H1 (cell line): ENCODE measurements at regions not wholly inside any gene's neighbourhood (a gene's known extent, or its start where the extent isn't known, plus 50 kb on each side); places are given as distances from the start of the nearest gene placed in this dataset.

Experiments
- CTCF ChIA-PET: fragments of 300-600 bp; sonication (Branson Sonifier 250); formaldehyde crosslinking; loops from one replicate; lab custom pipeline; 2021; ENCODE audit not compliant: partially characterized antibody; lab: Charles Lee
- POLR2A ChIA-PET: fragments of 300-600 bp; sonication (Branson Sonifier 250); formaldehyde crosslinking; loops from one replicate; lab custom pipeline; 2021; ENCODE audit warnings: inconsistent platforms; ENCODE audit not compliant: partially characterized antibody; lab: Charles Lee
- DNase-seq, 2 experiments: peaks; one replicate each; pipeline versions ENCODE4 v3.0.0 to v3.0.0-alpha.2; 2010 to 2022; ENCODE audit warnings: low spot score in 2 of 2, low read depth in 1 of 2, mixed read lengths in 1 of 2
- FAIRE-seq: peaks from 2 replicates; lab custom pipeline; 2011; peaks lifted over from hg19 to GRCh38; lab: Jason Lieb, UNC
- H2AFZ ChIP-seq: 2 replicates; pipeline ENCODE4 v1.8.1; 2012; ENCODE audit warnings: low read length, inconsistent platforms
- H2AK5ac ChIP-seq: 2 replicates; pipeline ENCODE4 v1.6.1; 2013; ENCODE audit warnings: low read depth, low read length
- H2BK120ac ChIP-seq: replicated peaks from 2 replicates; pipeline ENCODE3; 2013; ENCODE audit warnings: low read depth, low read length, inconsistent platforms
- H2BK12ac ChIP-seq: 2 replicates; pipeline ENCODE4 v1.6.1; 2013; ENCODE audit warnings: low read depth, low read length
- H2BK15ac ChIP-seq: 2 replicates; pipeline ENCODE4 v1.6.1; 2013; ENCODE audit warnings: low read length
- H2BK20ac ChIP-seq: 2 replicates; pipeline ENCODE4 v1.6.1; 2013; ENCODE audit warnings: low read length
- H2BK5ac ChIP-seq: 2 replicates; pipeline ENCODE4 v1.6.1; 2013; ENCODE audit warnings: low read depth, low read length
- H3K14ac ChIP-seq: 2 replicates; pipeline ENCODE4 v1.6.1; 2013; ENCODE audit warnings: inconsistent platforms; ENCODE audit not compliant: insufficient read length
- H3K18ac ChIP-seq: 2 replicates; pipeline ENCODE4 v1.6.1; 2013; ENCODE audit warnings: low read length; ENCODE audit errors: extremely low read depth
- H3K23ac ChIP-seq: 2 replicates; pipeline ENCODE4 v1.6.1; 2013; ENCODE audit warnings: inconsistent platforms; ENCODE audit not compliant: insufficient read length
- H3K23me2 ChIP-seq: 2 replicates; pipeline ENCODE4 v1.6.1; 2013; ENCODE audit warnings: low read depth, low read length
- H3K27ac ChIP-seq: 2 replicates; pipeline ENCODE4 v1.6.1; 2011; ENCODE audit warnings: low read depth, low read length, inconsistent platforms
- H3K27me3 ChIP-seq, 4 experiments: replicated peaks in 1 of 4; 1 replicate in 1 of 4; 2 replicates in 3 of 4; pipeline versions ENCODE4 v1.6.1 to v1.8.1; 2011 to 2013; ENCODE audit warnings: low read length in 3 of 4, mild to moderate bottlenecking in 3 of 4, inconsistent platforms in 2 of 4, mixed read lengths in 2 of 4, moderate library complexity in 1 of 4; ENCODE audit not compliant: control insufficient read depth in 3 of 4, insufficient read depth in 3 of 4; ENCODE audit errors: extremely low read depth in 1 of 4
- H3K36me3 ChIP-seq, 4 experiments: 2 replicates each; pipeline versions ENCODE4 v1.6.1 to v1.8.1; 2011 to 2013; ENCODE audit warnings: mild to moderate bottlenecking in 4 of 4, low read length in 3 of 4, moderate library complexity in 2 of 4, control low read depth in 1 of 4, inconsistent platforms in 1 of 4; ENCODE audit not compliant: insufficient read depth in 4 of 4, control insufficient read depth in 2 of 4
- H3K4ac ChIP-seq: replicated peaks from 2 replicates; pipeline ENCODE3; 2013; ENCODE audit warnings: low read length, low read depth, mixed read lengths, inconsistent platforms; ENCODE audit not compliant: insufficient read length
- H3K4me1 ChIP-seq, 4 experiments: replicated peaks in 1 of 4; 1 replicate in 1 of 4; 2 replicates in 3 of 4; pipeline versions ENCODE4 v1.6.1 to v1.8.1; 2011 to 2013; ENCODE audit warnings: low read length in 3 of 4, inconsistent platforms in 2 of 4, mixed read lengths in 1 of 4; ENCODE audit not compliant: insufficient read depth in 4 of 4, control insufficient read depth in 3 of 4
- H3K4me2 ChIP-seq, 2 experiments: 2 replicates each; pipeline versions ENCODE4 v1.6.1 to v1.8.1; 2011 to 2013; ENCODE audit warnings: low read depth in 2 of 2, low read length in 2 of 2, control low read depth in 1 of 2, inconsistent platforms in 1 of 2, mild to moderate bottlenecking in 1 of 2; ENCODE audit not compliant: insufficient read depth in 1 of 2
- H3K4me3 ChIP-seq, 4 experiments: fragments of 200-600, 300-600 bp in 1 of 4; sonication (generic), shearing (Covaris generic), sonication (Bioruptor Twin) in 1 of 4; 2 replicates each; pipeline versions ENCODE4 v1.5.1 to v1.8.1; 2011 to 2016; ENCODE audit warnings: low read length in 4 of 4, low read depth in 3 of 4, control low read depth in 2 of 4, inconsistent platforms in 2 of 4, mild to moderate bottlenecking in 2 of 4, mixed read lengths in 1 of 4, moderate library complexity in 1 of 4; ENCODE audit not compliant: insufficient read depth in 2 of 4; ENCODE audit errors: extremely low read depth in 1 of 4
- H3K56ac ChIP-seq: replicated peaks from 2 replicates; pipeline ENCODE3; 2013; ENCODE audit warnings: low read depth, mild to moderate bottlenecking, mixed read lengths, low read length, inconsistent platforms; ENCODE audit not compliant: insufficient read length
- H3K79me1 ChIP-seq: 2 replicates; pipeline ENCODE4 v1.6.1; 2013; ENCODE audit warnings: low read depth, low read length, control low read depth
- H3K79me2 ChIP-seq, 2 experiments: 2 replicates each; pipeline versions ENCODE4 v1.6.1 to v1.8.1; 2012 to 2013; ENCODE audit warnings: low read length in 2 of 2, mild to moderate bottlenecking in 2 of 2, inconsistent platforms in 1 of 2; ENCODE audit not compliant: insufficient read depth in 2 of 2, control insufficient read depth in 1 of 2
- H3K9ac ChIP-seq, 4 experiments: replicated peaks in 1 of 4; 1 replicate in 1 of 4; 2 replicates in 3 of 4; pipeline versions ENCODE4 v1.6.1 to v1.8.1; 2011 to 2013; ENCODE audit warnings: low read depth in 3 of 4, low read length in 3 of 4, control low read depth in 2 of 4, mild to moderate bottlenecking in 2 of 4, moderate library complexity in 2 of 4, inconsistent platforms in 1 of 4; ENCODE audit errors: extremely low read depth in 1 of 4
- H3K9me3 ChIP-seq, 2 experiments: 2 replicates each; pipeline versions ENCODE4 v1.6.1 to v1.8.1; 2012 to 2013; ENCODE audit warnings: mild to moderate bottlenecking in 2 of 2, moderate library complexity in 2 of 2, control low read depth in 1 of 2, inconsistent platforms in 1 of 2, low read depth in 1 of 2, low read length in 1 of 2, mixed read lengths in 1 of 2; ENCODE audit not compliant: insufficient read depth in 2 of 2
- H4K20me1 ChIP-seq, 2 experiments: replicated peaks in 1 of 2; 2 replicates each; pipeline versions ENCODE3 to v1.8.1; 2011 to 2013; ENCODE audit warnings: inconsistent platforms in 2 of 2, low read length in 2 of 2, mild to moderate bottlenecking in 1 of 2; ENCODE audit not compliant: insufficient read depth in 2 of 2, control insufficient read depth in 1 of 2
- H4K5ac ChIP-seq: 2 replicates; pipeline ENCODE4 v1.6.1; 2013; ENCODE audit warnings: low read length, low read depth, mixed read lengths, inconsistent platforms; ENCODE audit not compliant: insufficient read length
- H4K8ac ChIP-seq: 2 replicates; pipeline ENCODE4 v1.8.0; 2013; ENCODE audit warnings: mild to moderate bottlenecking, moderate library complexity, low read length, inconsistent platforms; ENCODE audit not compliant: insufficient read depth; ENCODE audit errors: extremely low read depth
- H4K91ac ChIP-seq: replicated peaks from 2 replicates; pipeline ENCODE3; 2013; ENCODE audit warnings: low read length, mixed read lengths, inconsistent platforms; ENCODE audit not compliant: insufficient read length
- TAF1 ChIP-seq: IDR thresholded peaks from 2 replicates; pipeline ENCODE4 v1.6.1; 2011; ENCODE audit warnings: mild to moderate bottlenecking, low read depth, low read length
- WGBS, 2 experiments: shearing (Covaris generic) in 1 of 2; methylation state at CpG; one replicate each; pipeline versions ENCODE4 v1.1.6 to v1.1.7; 2013 to 2015; ENCODE audit warnings: low lambda C conversion rate in 2 of 2, mixed read lengths in 2 of 2, inconsistent platforms in 1 of 2, low coverage in 1 of 2, missing lambda C conversion rate in 1 of 2; ENCODE audit not compliant: insufficient replicate concordance in 2 of 2, insufficient coverage in 1 of 2, insufficient read length in 1 of 2; ENCODE audit errors: extremely low coverage in 1 of 2, missing lambda C conversion rate in 1 of 2; 5-methylcytosine and 5-hydroxymethylcytosine counted together
- TF ChIP-seq, protein P1 (sequence below): IDR thresholded peaks from 2 replicates; pipeline ENCODE4 v1.6.1; 2011; ENCODE audit warnings: low read length, improper control_type of control experiment

DNA sequence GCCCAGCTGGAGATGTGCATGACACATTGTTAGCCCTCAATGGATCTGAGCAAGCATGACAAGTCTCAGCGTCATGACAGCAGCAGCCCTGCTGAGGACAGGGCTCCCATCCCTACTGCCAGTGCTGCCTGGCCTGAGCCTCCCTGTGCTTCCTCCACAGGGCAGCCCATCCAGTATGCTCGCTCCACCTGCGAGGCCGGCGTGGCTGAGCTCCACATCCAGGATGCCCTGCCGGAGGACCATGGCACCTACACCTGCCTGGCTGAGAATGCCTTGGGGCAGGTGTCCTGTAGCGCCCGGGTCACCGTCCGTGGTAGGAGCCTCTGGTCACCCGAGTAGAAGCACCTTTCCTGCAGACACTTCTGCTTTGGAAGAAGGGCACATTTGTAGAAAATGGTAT is 85.8 kb upstream of the OSBPL11 start:
- H2BK20ac ChIP-seq = no peak overlapping the region
- FAIRE-seq = no peak
- WGBS, 2 experiments = 95% methylated on average over 11 of the region's 11 CpGs; no CpG with 5 or more reads in 1 of the 2 experiments

More for the DNA sequence above, 85.8 kb upstream of the OSBPL11 start:
- no peak for DNase-seq
- POLR2A ChIA-PET = no interaction called here
- Histone ChIP-seq H3K18ac (no peak overlapping the region), H2BK15ac (no peak overlapping the region), H3K27ac (no peak overlapping the region), H2BK120ac (no peak overlapping the region), H4K20me1 (no peaks in the 10 kb centered on the region), H4K91ac (no peak overlapping the region), H3K56ac (no peak overlapping the region), H3K36me3 (no peaks in the 10 kb centered on the region), H2AFZ (no peak overlapping the region), H4K5ac (no peak overlapping the region), H3K79me1 (no peaks in the 10 kb centered on the region), H3K79me2 (no peaks in the 10 kb centered on the region), H3K4me3 (no peak overlapping the region), H2AK5ac (no peak overlapping the region), H3K4me2 (no peak overlapping the region), H3K27me3 (no peaks in the 10 kb centered on the region), H2BK5ac (no peak overlapping the region), H3K9me3 (no peaks in the 10 kb centered on the region), H4K8ac (no peak overlapping the region), H3K14ac (no peak overlapping the region), H3K4me1 (no peaks in the 10 kb centered on the region), H2BK12ac (no peak overlapping the region), H3K9ac (no peak overlapping the region), H3K23me2 (no peaks in the 10 kb centered on the region), H3K4ac (no peak overlapping the region), H3K23ac (no peak overlapping the region)
- TF ChIP-seq TAF1 = no peak
- TF ChIP-seq, protein P1, sequence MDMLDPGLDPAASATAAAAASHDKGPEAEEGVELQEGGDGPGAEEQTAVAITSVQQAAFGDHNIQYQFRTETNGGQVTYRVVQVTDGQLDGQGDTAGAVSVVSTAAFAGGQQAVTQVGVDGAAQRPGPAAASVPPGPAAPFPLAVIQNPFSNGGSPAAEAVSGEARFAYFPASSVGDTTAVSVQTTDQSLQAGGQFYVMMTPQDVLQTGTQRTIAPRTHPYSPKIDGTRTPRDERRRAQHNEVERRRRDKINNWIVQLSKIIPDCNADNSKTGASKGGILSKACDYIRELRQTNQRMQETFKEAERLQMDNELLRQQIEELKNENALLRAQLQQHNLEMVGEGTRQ = no peak
- CTCF ChIA-PET = no interaction called here
